Body of pancreas (tissue), 4 donors: ENCODE measurements at regions not wholly inside any gene's neighbourhood (a gene's known extent, or its start where the extent isn't known, plus 50 kb on each side); places are given as distances from the start of the nearest gene placed in this dataset.

Experiments
- ATAC-seq: fragments of 150-250 bp; one replicate; pipeline ENCODE4 v1.9.1; 2016
- DNase-seq, 4 donors: peaks; one replicate each; pipeline ENCODE4 v3.0.0-alpha.2; 2019
- H3K27ac ChIP-seq, 4 donors: fragments of 200-600 bp; sonication (generic); 1 replicate in 3 of 4; 2 replicates in 1 of 4; pipeline versions ENCODE4 v1.5.1 to v1.6.1; 2016 to 2019; ENCODE audit warnings: mild to moderate bottlenecking in 1 of 4, mixed read lengths in 1 of 4, moderate library complexity in 1 of 4
- H3K27me3 ChIP-seq, 2 donors: fragments of 200-600 bp; sonication (generic); one replicate each; pipeline ENCODE4 v1.6.0; 2016; ENCODE audit warnings: mild to moderate bottlenecking in 1 of 2
- H3K36me3 ChIP-seq, 2 donors: fragments of 200-600 bp; sonication (generic); replicated peaks in 1 of 2; 2 replicates each; pipeline ENCODE4 v1.5.1; 2016; ENCODE audit warnings: low read depth in 2 of 2; ENCODE audit not compliant: insufficient read depth in 1 of 2
- H3K4me1 ChIP-seq: fragments of 200-600 bp; sonication (generic); one replicate; pipeline ENCODE4 v1.6.0; 2016
- H3K4me3 ChIP-seq, 2 donors: fragments of 200-600 bp; sonication (generic); 1 replicate in 1 of 2; 2 replicates in 1 of 2; pipeline ENCODE4 v1.5.1; 2016 to 2019
- H3K9me3 ChIP-seq, 3 donors: fragments of 200-600 bp; sonication (generic); 1 replicate in 2 of 3; 2 replicates in 1 of 3; pipeline ENCODE4 v1.5.1; 2016
- CTCF ChIP-seq, 7 experiments: fragments of 450-650 bp in 4 of 7; fragments of 200-600 bp in 3 of 7; sonication (generic) in 3 of 7; IDR thresholded peaks; one replicate each; pipeline ENCODE4 v1.5.1; 2016 to 2019; ENCODE audit warnings: antibody characterized with exemption in 7 of 7
- POLR2A ChIP-seq, 3 donors: fragments of 450-650 bp; IDR thresholded peaks; one replicate each; pipeline ENCODE4 v1.6.1; 2016; ENCODE audit warnings: antibody characterized with exemption in 3 of 3, mild to moderate bottlenecking in 2 of 3
- WGBS, 2 donors: methylation state at CpG; one replicate each; pipeline ENCODE4 v1.1.5; 2017; 5-methylcytosine and 5-hydroxymethylcytosine counted together
- intact Hi-C: fragments of 100-400 bp; cut with DNase I; formaldehyde crosslinking; loops from one replicate; pipeline ENCODE4 v1.15.1; 2023

- H3K9me3 ChIP-seq = no peaks in the 10 kb centered on the region
- no peak overlapping the region for H3K27ac ChIP-seq
- ATAC-seq (no peak), DNase-seq (no peak)
- TF ChIP-seq POLR2A (IDR thresholded peaks at IDR 0.05) (no peak), CTCF (IDR thresholded peaks at IDR 0.05) (no peak)
- no peaks in the 10 kb centered on the region for H3K36me3 ChIP-seq
- H3K4me3 ChIP-seq = no peak overlapping the region
- no peaks in the 10 kb centered on the region for H3K27me3 ChIP-seq
- H3K4me1 ChIP-seq = peaks cover 3% of the 10 kb centered on the region
- WGBS, 2 donors = 41 to 51% methylated on average over 2 of the region's 2 CpGs
- intact Hi-C loops = no loop called here
Observed at GRCh38 chr14:48350971-48351370, 675.6 kb upstream of the MDGA2 start.

GRCh38 chr14:48349689-48350088 lies 674.3 kb upstream of the MDGA2 start:
- no peak overlapping the region for H3K27ac ChIP-seq
- no peak overlapping the region for H3K4me3 ChIP-seq
- 83% methylated on average over 2 of the region's 2 CpGs for WGBS, 2 donors
- no peak for ATAC-seq
- intact Hi-C loops = no loop called here
- TF ChIP-seq CTCF (IDR thresholded peaks at IDR 0.05) = no peak
- TF ChIP-seq POLR2A (IDR thresholded peaks at IDR 0.05) = no peak
- H3K9me3 ChIP-seq = no peaks in the 10 kb centered on the region
- H3K4me1 ChIP-seq = peaks cover 3% of the 10 kb centered on the region
- DNase-seq = no peak
- H3K36me3 ChIP-seq = no peaks in the 10 kb centered on the region
- no peaks in the 10 kb centered on the region for H3K27me3 ChIP-seq

GRCh38 chr14:48341069-48341468 lies 665.7 kb upstream of the MDGA2 start:
- intact Hi-C loops = no loop called here
- Histone ChIP-seq H3K4me1 (no peaks in the 10 kb centered on the region), H3K27me3 (no peaks in the 10 kb centered on the region), H3K4me3 (no peak overlapping the region), H3K36me3 (no peaks in the 10 kb centered on the region), H3K27ac (no peak overlapping the region), H3K9me3 (no peaks in the 10 kb centered on the region)
- no peak for TF ChIP-seq POLR2A (IDR thresholded peaks at IDR 0.05)
- no peak for TF ChIP-seq CTCF (IDR thresholded peaks at IDR 0.05)
- WGBS, 2 donors = 29 to 33% methylated on average over 1 of the region's 1 CpG
- DNase-seq (no peak), ATAC-seq (no peak)

- intact Hi-C loops = no loop called here
- H3K9me3 ChIP-seq = no peaks in the 10 kb centered on the region
- H3K27me3 ChIP-seq = no peaks in the 10 kb centered on the region
- WGBS, 2 donors = 6 to 11% methylated on average over 2 of the region's 2 CpGs
- no peaks in the 10 kb centered on the region for H3K4me1 ChIP-seq
- no peak for TF ChIP-seq CTCF (IDR thresholded peaks at IDR 0.05)
- no peak for TF ChIP-seq POLR2A (IDR thresholded peaks at IDR 0.05)
- no peak overlapping the region for H3K27ac ChIP-seq
- H3K36me3 ChIP-seq = no peaks in the 10 kb centered on the region
- no peak for DNase-seq
- no peak overlapping the region for H3K4me3 ChIP-seq
- no peak for ATAC-seq
Observed at GRCh38 chr14:48333221-48333920, 658.0 kb upstream of the MDGA2 start.

- TF ChIP-seq POLR2A (IDR thresholded peaks at IDR 0.05) (no peak), CTCF (IDR thresholded peaks at IDR 0.05) (no peak)
- Histone ChIP-seq H3K27ac (no peak overlapping the region), H3K36me3 (no peaks in the 10 kb centered on the region), H3K4me1 (no peaks in the 10 kb centered on the region), H3K4me3 (no peak overlapping the region), H3K27me3 (no peaks in the 10 kb centered on the region), H3K9me3 (no peaks in the 10 kb centered on the region)
- ATAC-seq (no peak), DNase-seq (no peak)
- 57 to 68% methylated on average over 1 of the region's 1 CpG for WGBS, 2 donors
- intact Hi-C loops = no loop called here
Observed at GRCh38 chr14:48331421-48331820, 656.0 kb upstream of the MDGA2 start.
